Fibroblast of lung (primary cell): ENCODE measurements at regions not wholly inside any gene's neighbourhood (a gene's known extent, or its start where the extent isn't known, plus 50 kb on each side); places are given as distances from the start of the nearest gene placed in this dataset.
A peak's percentile ranks its signal among the peaks of the same experiment; 100 is the strongest.

Experiments
- DNase-seq, 2 donors: peaks; one replicate each; pipeline versions ENCODE4 v3.0.0 to v3.0.0-alpha.2; 2010; ENCODE audit warnings: low read depth in 2 of 2
- H2AFZ ChIP-seq: 2 replicates; pipeline ENCODE4 v1.5.1; 2012; ENCODE audit warnings: low read length, control low read depth, inconsistent platforms
- H3K27ac ChIP-seq: 2 replicates; pipeline ENCODE4 v1.5.1; 2011; ENCODE audit warnings: low read length, control low read depth; ENCODE audit not compliant: insufficient read depth
- H3K27me3 ChIP-seq: 2 replicates; pipeline ENCODE4 v1.5.1; 2011; ENCODE audit warnings: mild to moderate bottlenecking, low read length; ENCODE audit not compliant: control insufficient read depth, insufficient read depth
- H3K36me3 ChIP-seq: 2 replicates; pipeline ENCODE4 v1.5.1; 2011; ENCODE audit warnings: low read length; ENCODE audit not compliant: control insufficient read depth, insufficient read depth
- H3K4me1 ChIP-seq: 2 replicates; pipeline ENCODE4 v1.5.1; 2011; ENCODE audit warnings: low read length; ENCODE audit not compliant: control insufficient read depth, insufficient read depth; ENCODE audit errors: extremely low read depth
- H3K4me2 ChIP-seq: 2 replicates; pipeline ENCODE4 v1.5.1; 2011; ENCODE audit warnings: low read length, control low read depth; ENCODE audit not compliant: insufficient read depth; ENCODE audit errors: extremely low read depth
- H3K4me3 ChIP-seq, 4 experiments: fragments of 200-600 bp in 1 of 4; sonication (generic) in 1 of 4; replicated peaks in 1 of 4; 2 replicates each; pipeline ENCODE4 v1.5.1; 2011 to 2016; ENCODE audit warnings: low read length in 4 of 4, low read depth in 3 of 4, mild to moderate bottlenecking in 3 of 4, control low read depth in 2 of 4, inconsistent platforms in 1 of 4, mixed read lengths in 1 of 4; ENCODE audit not compliant: insufficient read depth in 1 of 4; ENCODE audit errors: control extremely low read depth in 1 of 4
- H3K79me2 ChIP-seq: 2 replicates; pipeline ENCODE4 v1.5.1; 2012; ENCODE audit warnings: mild to moderate bottlenecking, low read length, inconsistent platforms; ENCODE audit not compliant: control insufficient read depth, insufficient read depth
- H3K9ac ChIP-seq: 2 replicates; pipeline ENCODE4 v1.5.1; 2011; ENCODE audit warnings: mild to moderate bottlenecking, low read length, control low read depth; ENCODE audit not compliant: insufficient read depth
- H3K9me3 ChIP-seq: 2 replicates; pipeline ENCODE4 v1.5.1; 2012; ENCODE audit warnings: low read depth, low read length; ENCODE audit not compliant: control insufficient read depth, insufficient read depth
- H4K20me1 ChIP-seq: 2 replicates; pipeline ENCODE4 v1.5.1; 2011; ENCODE audit warnings: low read length; ENCODE audit not compliant: control insufficient read depth, insufficient read depth; ENCODE audit errors: extremely low read depth
- CTCF ChIP-seq, 2 donors: IDR thresholded peaks in 1 of 2; conservative IDR thresholded peaks in 1 of 2; 1 replicate in 1 of 2; 2 replicates in 1 of 2; pipeline ENCODE4 v1.5.1; 2011 to 2012; ENCODE audit warnings: low read length in 2 of 2, control low read depth in 1 of 2, inconsistent platforms in 1 of 2, low read depth in 1 of 2, mild to moderate bottlenecking in 1 of 2
- EZH2 ChIP-seq: IDR thresholded peaks from 2 replicates; pipeline ENCODE4 v1.5.1; 2012; ENCODE audit warnings: low read length, control low read depth, mild to moderate bottlenecking; ENCODE audit errors: missing control alignments

DNA sequence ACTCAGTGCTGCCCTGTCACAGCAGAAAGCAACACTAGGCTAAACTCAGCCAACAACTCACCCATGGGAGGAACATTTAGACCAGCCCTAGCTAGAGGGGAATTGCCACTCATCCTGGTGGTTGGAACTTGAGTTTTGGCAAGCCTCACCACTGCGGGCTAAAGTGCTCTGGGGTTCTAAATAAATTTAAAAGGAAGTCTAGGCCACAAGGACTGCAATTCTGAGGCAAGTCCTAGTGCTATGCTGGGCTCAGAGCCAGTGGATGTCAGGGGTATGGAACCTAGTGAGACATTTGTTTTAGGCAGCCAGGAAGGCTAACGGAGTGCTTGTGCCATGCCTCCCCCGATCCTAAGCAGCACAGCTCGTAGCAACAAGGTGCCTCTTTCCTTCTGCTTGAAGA is 78.0 kb downstream of the RGS13 start:
- Histone ChIP-seq H3K27ac (no peak overlapping the region), H3K79me2 (no peaks in the 10 kb centered on the region), H3K4me3 (no peak overlapping the region), H3K9me3 (no peaks in the 10 kb centered on the region), H3K27me3 (no peaks in the 10 kb centered on the region), H3K4me1 (no peaks in the 10 kb centered on the region), H3K36me3 (no peaks in the 10 kb centered on the region), H3K9ac (no peak overlapping the region), H2AFZ (peak overlapping the region; percentile 33), H3K4me2 (no peak overlapping the region), H4K20me1 (no peaks in the 10 kb centered on the region)
- TF ChIP-seq CTCF (conservative IDR thresholded peaks at IDR 0.05 in 1 of 2, IDR thresholded peaks at IDR 0.05 in 1 of 2; ENCODE audit: low read depth in 1 of 2, low read length in 2 of 2) (no peak), EZH2 (no peak)
- peak in 1 of 2 donors; percentile 43 for DNase-seq

- DNase-seq = peak in 1 of 2 donors; percentile 69
- Histone ChIP-seq H3K79me2 (no peaks in the 10 kb centered on the region), H3K27me3 (no peaks in the 10 kb centered on the region), H3K4me3 (no peak overlapping the region), H2AFZ (peak overlapping the region; percentile 65), H3K27ac (no peak overlapping the region), H3K4me1 (no peaks in the 10 kb centered on the region), H3K4me2 (no peak overlapping the region), H3K36me3 (no peaks in the 10 kb centered on the region), H3K9me3 (no peaks in the 10 kb centered on the region), H4K20me1 (no peaks in the 10 kb centered on the region), H3K9ac (no peak overlapping the region)
- no peak for TF ChIP-seq CTCF (conservative IDR thresholded peaks at IDR 0.05 in 1 of 2, IDR thresholded peaks at IDR 0.05 in 1 of 2; ENCODE audit: low read depth in 1 of 2, low read length in 2 of 2)
- no peak for TF ChIP-seq EZH2
Measured at GRCh38 chr1:192724670-192725069, 84.2 kb upstream of the RGS2 start.

- Histone ChIP-seq H3K27ac (no peak overlapping the region), H4K20me1 (no peaks in the 10 kb centered on the region), H3K9me3 (no peaks in the 10 kb centered on the region), H3K4me1 (no peaks in the 10 kb centered on the region), H3K4me2 (no peak overlapping the region), H3K79me2 (no peaks in the 10 kb centered on the region), H2AFZ (no peak overlapping the region), H3K4me3 (no peak overlapping the region), H3K27me3 (no peaks in the 10 kb centered on the region), H3K9ac (no peak overlapping the region), H3K36me3 (no peaks in the 10 kb centered on the region)
- TF ChIP-seq EZH2 = no peak
- TF ChIP-seq CTCF (conservative IDR thresholded peaks at IDR 0.05 in 1 of 2, IDR thresholded peaks at IDR 0.05 in 1 of 2; ENCODE audit: low read depth in 1 of 2, low read length in 2 of 2) = no peak
- DNase-seq = no peak
Measured at GRCh38 chr1:192726820-192727504, 81.9 kb upstream of the RGS2 start.
